Lower lobe of right lung (tissue), 2 donors: ENCODE measurements at regions not wholly inside any gene's neighbourhood (a gene's known extent, or its start where the extent isn't known, plus 50 kb on each side); places are given as distances from the start of the nearest gene placed in this dataset.

Experiments
- ATAC-seq, 2 donors: fragments of 200-7000 bp; cut with Tn5 transposase; one replicate each; pipeline ENCODE4 v1.9.1; 2020 to 2022; ENCODE audit warnings: mild to moderate bottlenecking in 2 of 2, moderate library complexity in 2 of 2
- DNase-seq: peaks from one replicate; pipeline ENCODE4 v3.0.0-alpha.2; 2020
- H3K27ac ChIP-seq: fragments of 200-600 bp; one replicate; pipeline ENCODE4 v1.8.0; 2022
- H3K27me3 ChIP-seq: fragments of 200-600 bp; one replicate; pipeline ENCODE4 v1.8.0; 2022; ENCODE audit warnings: low read depth
- H3K36me3 ChIP-seq: fragments of 200-600 bp; one replicate; pipeline ENCODE4 v1.8.0; 2022; ENCODE audit warnings: mild to moderate bottlenecking
- H3K4me1 ChIP-seq: fragments of 200-600 bp; one replicate; pipeline ENCODE4 v1.8.0; 2022
- H3K4me3 ChIP-seq: fragments of 200-600 bp; one replicate; pipeline ENCODE4 v1.8.0; 2022; ENCODE audit warnings: mild to moderate bottlenecking
- H3K9me3 ChIP-seq: fragments of 200-600 bp; one replicate; pipeline ENCODE4 v1.8.0; 2022
- intact Hi-C: fragments of 100-400 bp; cut with DNase I; formaldehyde crosslinking; loops from one replicate; pipeline ENCODE4 v1.11.0; 2022
- TF ChIP-seq, protein P1 (sequence below): fragments of 200-600 bp; IDR thresholded peaks from one replicate; pipeline ENCODE4 v1.8.0; 2022; ENCODE audit warnings: antibody characterized with exemption, mild to moderate bottlenecking
- donor health status: DM: no; HTN: yes; CAD: no; lungs with severe emphysema.

DNA sequence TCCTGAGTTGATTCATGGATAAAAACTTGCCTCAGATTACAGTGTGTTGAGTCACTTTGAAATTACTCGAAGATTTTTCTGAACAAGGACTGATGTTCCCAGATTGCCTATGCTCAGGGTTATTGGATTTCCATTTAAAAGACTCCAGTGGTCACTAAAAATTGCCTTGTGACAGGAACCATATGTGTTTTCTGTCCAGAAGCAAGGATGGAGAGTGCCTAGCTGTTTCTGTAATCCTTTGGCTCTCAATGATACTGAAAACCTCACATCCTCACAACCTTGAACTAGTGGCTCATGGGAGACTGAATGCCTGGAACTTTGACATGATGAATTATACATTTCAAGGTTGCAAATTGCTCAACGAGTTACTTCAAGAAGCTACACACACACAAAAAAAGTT, 1271.8 kb downstream of the BRINP3 start:
- no peak for ATAC-seq

DNA sequence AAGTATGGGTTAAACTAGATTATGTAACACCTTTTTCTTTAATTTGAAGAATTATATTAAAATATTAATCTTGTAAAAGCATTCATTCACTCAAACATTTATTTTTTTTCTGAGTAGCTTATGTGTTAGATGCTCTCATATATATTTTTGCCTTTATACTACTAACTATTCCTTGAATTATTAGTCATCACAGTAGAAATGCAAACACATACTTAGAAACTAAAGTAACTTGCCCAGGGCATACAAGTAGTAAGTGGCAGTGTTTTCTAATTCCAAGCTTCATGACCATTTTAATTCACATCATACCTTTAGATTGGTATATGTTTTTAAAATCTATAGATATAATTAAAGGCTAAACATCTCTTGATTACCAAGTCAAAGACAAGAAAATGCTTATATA, 1271.0 kb downstream of the BRINP3 start:
- DNase-seq: no peak
- intact Hi-C loops: no loop called here
- H3K4me3 ChIP-seq: no peak overlapping the region
- no peaks in the 10 kb centered on the region for H3K4me1 ChIP-seq
- no peaks in the 10 kb centered on the region for H3K27me3 ChIP-seq
- no peaks in the 10 kb centered on the region for H3K36me3 ChIP-seq
- no peak for ATAC-seq
- H3K27ac ChIP-seq: no peak overlapping the region
- TF ChIP-seq, protein P1, sequence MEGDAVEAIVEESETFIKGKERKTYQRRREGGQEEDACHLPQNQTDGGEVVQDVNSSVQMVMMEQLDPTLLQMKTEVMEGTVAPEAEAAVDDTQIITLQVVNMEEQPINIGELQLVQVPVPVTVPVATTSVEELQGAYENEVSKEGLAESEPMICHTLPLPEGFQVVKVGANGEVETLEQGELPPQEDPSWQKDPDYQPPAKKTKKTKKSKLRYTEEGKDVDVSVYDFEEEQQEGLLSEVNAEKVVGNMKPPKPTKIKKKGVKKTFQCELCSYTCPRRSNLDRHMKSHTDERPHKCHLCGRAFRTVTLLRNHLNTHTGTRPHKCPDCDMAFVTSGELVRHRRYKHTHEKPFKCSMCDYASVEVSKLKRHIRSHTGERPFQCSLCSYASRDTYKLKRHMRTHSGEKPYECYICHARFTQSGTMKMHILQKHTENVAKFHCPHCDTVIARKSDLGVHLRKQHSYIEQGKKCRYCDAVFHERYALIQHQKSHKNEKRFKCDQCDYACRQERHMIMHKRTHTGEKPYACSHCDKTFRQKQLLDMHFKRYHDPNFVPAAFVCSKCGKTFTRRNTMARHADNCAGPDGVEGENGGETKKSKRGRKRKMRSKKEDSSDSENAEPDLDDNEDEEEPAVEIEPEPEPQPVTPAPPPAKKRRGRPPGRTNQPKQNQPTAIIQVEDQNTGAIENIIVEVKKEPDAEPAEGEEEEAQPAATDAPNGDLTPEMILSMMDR: no peak
- H3K9me3 ChIP-seq: no peaks in the 10 kb centered on the region

More for the DNA sequence above, 1271.8 kb downstream of the BRINP3 start:
- H3K27me3 ChIP-seq: no peaks in the 10 kb centered on the region
- DNase-seq: no peak
- intact Hi-C loops: no loop called here
- no peak overlapping the region for H3K27ac ChIP-seq
- TF ChIP-seq, protein P1: no peak
- no peaks in the 10 kb centered on the region for H3K4me1 ChIP-seq
- no peaks in the 10 kb centered on the region for H3K9me3 ChIP-seq
- no peaks in the 10 kb centered on the region for H3K36me3 ChIP-seq
- H3K4me3 ChIP-seq: no peak overlapping the region

DNA sequence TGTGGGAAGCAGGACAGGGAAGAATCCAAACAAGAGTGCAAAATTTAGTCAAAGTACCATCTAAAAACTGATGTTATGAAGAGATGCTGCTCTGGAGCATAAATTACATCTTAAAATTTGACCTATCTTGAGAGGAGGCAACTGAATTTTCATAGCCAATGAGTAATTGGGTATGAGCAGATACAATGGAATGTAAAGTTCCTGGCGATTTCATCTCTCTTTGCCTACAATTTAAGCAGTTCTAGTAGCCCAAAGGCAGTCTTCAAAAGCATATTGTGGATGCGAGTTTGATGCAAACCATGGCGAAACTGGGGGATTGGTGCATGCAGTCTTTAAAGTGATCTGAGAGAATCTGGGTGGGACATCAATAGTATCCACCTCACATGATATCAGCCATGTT, 1265.9 kb downstream of the BRINP3 start:
- no peak overlapping the region for H3K27ac ChIP-seq
- ATAC-seq (no peak), DNase-seq (no peak)
- H3K4me1 ChIP-seq: no peaks in the 10 kb centered on the region
- TF ChIP-seq, protein P1: no peak
- H3K36me3 ChIP-seq: no peaks in the 10 kb centered on the region
- H3K9me3 ChIP-seq: no peaks in the 10 kb centered on the region
- H3K27me3 ChIP-seq: no peaks in the 10 kb centered on the region
- no peak overlapping the region for H3K4me3 ChIP-seq
- intact Hi-C loops: no loop called here

DNA sequence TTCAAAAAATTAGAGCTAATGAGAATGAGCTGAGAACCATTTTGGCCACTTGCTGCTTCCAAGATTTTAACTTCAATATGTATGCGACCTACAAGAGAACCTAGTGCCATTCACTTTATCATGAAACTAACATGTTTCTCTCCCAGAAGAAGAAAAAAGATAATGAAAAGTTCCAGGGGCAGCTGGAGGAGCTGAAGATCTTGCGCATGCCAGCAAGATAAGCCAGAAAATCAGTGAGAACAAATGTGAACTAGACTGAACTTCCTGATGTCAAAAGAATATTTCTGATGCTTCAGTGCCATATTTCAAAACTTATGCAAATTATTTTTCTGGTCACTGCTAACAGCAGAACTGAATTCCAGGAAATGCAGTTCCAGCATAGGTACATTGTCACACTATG, 1265.1 kb downstream of the BRINP3 start:
- Histone ChIP-seq H3K27me3 (no peaks in the 10 kb centered on the region), H3K4me1 (no peaks in the 10 kb centered on the region), H3K36me3 (no peaks in the 10 kb centered on the region), H3K27ac (no peak overlapping the region), H3K4me3 (no peak overlapping the region), H3K9me3 (no peaks in the 10 kb centered on the region)
- ATAC-seq (no peak), DNase-seq (no peak)
- intact Hi-C loops: no loop called here
- TF ChIP-seq, protein P1: no peak

DNA sequence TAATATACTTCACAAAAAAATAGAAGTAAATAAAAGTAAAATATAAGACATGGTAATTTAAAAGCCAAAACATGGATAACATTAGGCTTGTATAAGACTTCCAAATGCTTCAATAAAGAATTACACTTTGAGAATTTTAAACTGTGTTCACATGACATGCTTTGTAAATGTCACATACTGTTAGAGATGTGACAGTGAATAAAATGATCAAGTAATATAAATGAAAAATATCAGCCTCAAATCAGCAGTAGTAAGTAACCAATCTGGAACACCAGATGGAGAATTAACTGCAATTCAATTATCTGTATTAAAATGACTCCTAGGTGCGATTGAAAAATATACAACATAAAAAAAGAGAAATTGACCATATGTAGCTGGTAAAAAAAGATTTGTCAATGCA, 1260.8 kb downstream of the BRINP3 start:
- Histone ChIP-seq H3K9me3 (no peaks in the 10 kb centered on the region), H3K27ac (no peak overlapping the region), H3K36me3 (no peaks in the 10 kb centered on the region), H3K27me3 (no peaks in the 10 kb centered on the region), H3K4me3 (no peak overlapping the region), H3K4me1 (no peaks in the 10 kb centered on the region)
- intact Hi-C loops: no loop called here
- no peak for DNase-seq
- ATAC-seq: no peak
- TF ChIP-seq, protein P1: no peak

DNA sequence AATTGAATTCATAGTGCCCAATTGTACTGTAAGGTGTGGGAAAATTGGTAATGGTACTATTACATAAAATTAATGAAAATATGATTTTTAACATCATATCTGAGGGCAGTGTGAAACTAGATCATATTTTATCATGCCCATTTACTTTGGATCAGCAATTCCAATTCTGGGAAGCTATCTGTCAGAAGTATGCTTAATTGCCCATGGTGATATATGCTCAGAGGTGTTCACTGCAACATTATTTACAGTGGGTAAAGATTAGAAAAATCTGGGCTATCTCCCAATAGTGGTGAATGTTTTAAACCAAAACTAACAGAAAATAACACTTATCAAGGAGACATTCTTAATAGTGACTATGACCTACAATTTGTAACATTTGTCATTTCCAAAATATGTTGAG, 1260.0 kb downstream of the BRINP3 start:
- intact Hi-C loops: no loop called here
- Histone ChIP-seq H3K9me3 (no peaks in the 10 kb centered on the region), H3K4me1 (no peaks in the 10 kb centered on the region), H3K4me3 (no peak overlapping the region), H3K27ac (no peak overlapping the region), H3K27me3 (no peaks in the 10 kb centered on the region), H3K36me3 (no peaks in the 10 kb centered on the region)
- ATAC-seq (no peak), DNase-seq (no peak)
- TF ChIP-seq, protein P1: no peak
